Upper lobe of left lung (tissue), 4 donors: ENCODE measurements at regions not wholly inside any gene's neighbourhood (a gene's known extent, or its start where the extent isn't known, plus 50 kb on each side); places are given as distances from the start of the nearest gene placed in this dataset.

Source experiments
- CTCF ChIP-seq, 6 experiments: fragments of 450-650 bp in 4 of 6; fragments of 200-600 bp in 2 of 6; sonication (generic) in 2 of 6; IDR thresholded peaks; one replicate each; pipeline ENCODE4 v1.5.1; 2016 to 2019; ENCODE audit warnings: antibody characterized with exemption in 6 of 6
- POLR2AphosphoS5 ChIP-seq, 2 donors: sonication (generic); formaldehyde crosslinking; IDR thresholded peaks; one replicate each; pipeline ENCODE4 v1.5.1; 2017; ENCODE audit warnings: antibody characterized with exemption in 2 of 2

GRCh38 chr10:25818751-25819150 lies 115.3 kb upstream of the MYO3A start:
- TF ChIP-seq CTCF (IDR thresholded peaks at IDR 0.05) = no peak
- no peak for TF ChIP-seq POLR2AphosphoS5 (IDR thresholded peaks at IDR 0.05)
